Keratinocyte (primary cell): ENCODE measurements at regions not wholly inside any gene's neighbourhood (a gene's known extent, or its start where the extent isn't known, plus 50 kb on each side); places are given as distances from the start of the nearest gene placed in this dataset.

ENCODE experiments used
- DNase-seq: peaks from one replicate; pipeline ENCODE4 v3.0.0-alpha.2; 2011; ENCODE audit warnings: low read depth, missing footprints, low spot score
- FAIRE-seq: peaks from 2 replicates; lab custom pipeline; 2011; peaks lifted over from hg19 to GRCh38; lab: Jason Lieb, UNC
- H2AFZ ChIP-seq: 2 replicates; pipeline ENCODE4 v1.6.0; 2012; ENCODE audit warnings: low read length, control low read depth, inconsistent platforms; ENCODE audit not compliant: control insufficient read depth
- H3K27ac ChIP-seq: 2 replicates; pipeline ENCODE4 v1.5.1; 2011; ENCODE audit warnings: low read length; ENCODE audit not compliant: control insufficient read depth, insufficient read depth
- H3K27me3 ChIP-seq: 3 replicates; pipeline ENCODE4 v1.6.0; 2011; ENCODE audit warnings: low read length; ENCODE audit not compliant: control insufficient read depth, insufficient read depth; ENCODE audit errors: extremely low read depth
- H3K36me3 ChIP-seq, 2 experiments: 2 replicates in 1 of 2; 3 replicates in 1 of 2; pipeline ENCODE4 v1.5.1; 2011; ENCODE audit warnings: low read length in 2 of 2, mild to moderate bottlenecking in 1 of 2; ENCODE audit not compliant: control insufficient read depth in 2 of 2, insufficient read depth in 2 of 2; ENCODE audit errors: extremely low read depth in 1 of 2
- H3K4me1 ChIP-seq: 3 replicates; pipeline ENCODE4 v1.5.1; 2011; ENCODE audit warnings: low read length; ENCODE audit not compliant: control insufficient read depth, insufficient read depth; ENCODE audit errors: extremely low read depth
- H3K4me2 ChIP-seq: 3 replicates; pipeline ENCODE4 v1.6.0; 2011; ENCODE audit warnings: low read depth, low read length; ENCODE audit not compliant: control insufficient read depth, insufficient read depth; ENCODE audit errors: extremely low read depth
- H3K4me3 ChIP-seq, 3 experiments: fragments of 200-600 bp in 1 of 3; sonication (generic) in 1 of 3; 2 replicates in 2 of 3; 3 replicates in 1 of 3; pipeline ENCODE4 v1.5.1; 2011 to 2016; ENCODE audit warnings: low read length in 3 of 3, mild to moderate bottlenecking in 3 of 3, control low read depth in 2 of 3, inconsistent platforms in 1 of 3, low read depth in 1 of 3, mixed read lengths in 1 of 3, mixed run types in 1 of 3, moderate library complexity in 1 of 3; ENCODE audit not compliant: control insufficient read depth in 2 of 3, insufficient read depth in 2 of 3; ENCODE audit errors: extremely low read depth in 1 of 3
- H3K79me2 ChIP-seq: 2 replicates; pipeline ENCODE4 v1.6.0; 2012; ENCODE audit warnings: low read length; ENCODE audit not compliant: control insufficient read depth, insufficient read depth
- H3K9ac ChIP-seq: 3 replicates; pipeline ENCODE4 v1.6.0; 2011; ENCODE audit warnings: low read length; ENCODE audit not compliant: control insufficient read depth, insufficient read depth; ENCODE audit errors: extremely low read depth
- H3K9me1 ChIP-seq: 3 replicates; pipeline ENCODE4 v1.6.0; 2011; ENCODE audit warnings: low read length; ENCODE audit not compliant: control insufficient read depth, insufficient read depth; ENCODE audit errors: extremely low read depth
- H3K9me3 ChIP-seq: 2 replicates; pipeline ENCODE4 v1.5.1; 2012; ENCODE audit warnings: low read depth, low read length; ENCODE audit not compliant: control insufficient read depth
- H4K20me1 ChIP-seq: 3 replicates; pipeline ENCODE4 v1.6.0; 2011; ENCODE audit warnings: low read length; ENCODE audit not compliant: control insufficient read depth, insufficient read depth; ENCODE audit errors: extremely low read depth
- EZH2 ChIP-seq: IDR thresholded peaks from one replicate; pipeline ENCODE4 v1.6.1; 2012; ENCODE audit warnings: inconsistent platforms, mild to moderate bottlenecking, low read length, moderate library complexity
- dilution Hi-C: fragments of 300-500 bp; cut with MboI; formaldehyde crosslinking; loops from one replicate; pipeline ENCODE4 v1.7.0; 2020; ENCODE audit warnings: low sequenced_read_pairs; ENCODE audit not compliant: extremely low pct_ligation_motif_present
- TF ChIP-seq, protein P1 (sequence below), 3 experiments: IDR thresholded peaks in 1 of 3; conservative IDR thresholded peaks in 1 of 3; optimal IDR thresholded peaks in 1 of 3; 2 replicates in 2 of 3; 3 replicates in 1 of 3; pipeline versions ENCODE3 to v1.5.1; 2011; ENCODE audit warnings: low read length in 3 of 3, mild to moderate bottlenecking in 3 of 3, moderate library complexity in 2 of 3, control low read depth in 1 of 3, inconsistent platforms in 1 of 3; ENCODE audit not compliant: insufficient read depth in 2 of 3; ENCODE audit errors: extremely low read depth in 1 of 3

DNA sequence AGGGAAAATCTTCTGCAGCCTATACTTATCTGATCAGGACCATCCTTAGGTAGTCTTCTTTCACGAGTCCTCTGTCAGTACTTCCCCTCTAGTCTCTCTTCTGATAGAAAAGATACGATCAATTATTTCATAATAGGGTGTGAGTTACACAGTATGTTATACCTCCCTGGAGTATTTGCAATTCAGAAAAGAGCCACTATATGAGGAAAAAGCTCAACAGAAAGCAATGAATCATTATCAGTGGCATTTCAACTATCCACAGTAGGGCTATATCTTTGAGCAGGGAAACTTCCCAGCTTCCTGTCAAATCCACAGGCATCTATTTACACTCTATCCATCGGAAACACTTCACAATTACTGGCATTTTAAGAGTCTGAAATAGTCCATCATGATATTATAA lies 105.3 kb upstream of the ACVR2A start:
- no peaks in the 10 kb centered on the region for H3K79me2 ChIP-seq
- H2AFZ ChIP-seq, result no peak overlapping the region
- peaks cover 10% of the 10 kb centered on the region for H3K4me1 ChIP-seq
- H3K9ac ChIP-seq, result no peak overlapping the region
- no peaks in the 10 kb centered on the region for H3K27me3 ChIP-seq
- FAIRE-seq, result peak; percentile 55
- no peak for DNase-seq
- dilution Hi-C loops, result no loop called here
- H3K4me2 ChIP-seq, result no peak overlapping the region
- H3K9me1 ChIP-seq, result no peaks in the 10 kb centered on the region
- H3K27ac ChIP-seq, result no peak overlapping the region
- TF ChIP-seq, protein P1, sequence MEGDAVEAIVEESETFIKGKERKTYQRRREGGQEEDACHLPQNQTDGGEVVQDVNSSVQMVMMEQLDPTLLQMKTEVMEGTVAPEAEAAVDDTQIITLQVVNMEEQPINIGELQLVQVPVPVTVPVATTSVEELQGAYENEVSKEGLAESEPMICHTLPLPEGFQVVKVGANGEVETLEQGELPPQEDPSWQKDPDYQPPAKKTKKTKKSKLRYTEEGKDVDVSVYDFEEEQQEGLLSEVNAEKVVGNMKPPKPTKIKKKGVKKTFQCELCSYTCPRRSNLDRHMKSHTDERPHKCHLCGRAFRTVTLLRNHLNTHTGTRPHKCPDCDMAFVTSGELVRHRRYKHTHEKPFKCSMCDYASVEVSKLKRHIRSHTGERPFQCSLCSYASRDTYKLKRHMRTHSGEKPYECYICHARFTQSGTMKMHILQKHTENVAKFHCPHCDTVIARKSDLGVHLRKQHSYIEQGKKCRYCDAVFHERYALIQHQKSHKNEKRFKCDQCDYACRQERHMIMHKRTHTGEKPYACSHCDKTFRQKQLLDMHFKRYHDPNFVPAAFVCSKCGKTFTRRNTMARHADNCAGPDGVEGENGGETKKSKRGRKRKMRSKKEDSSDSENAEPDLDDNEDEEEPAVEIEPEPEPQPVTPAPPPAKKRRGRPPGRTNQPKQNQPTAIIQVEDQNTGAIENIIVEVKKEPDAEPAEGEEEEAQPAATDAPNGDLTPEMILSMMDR (optimal IDR thresholded peaks at IDR 0.05 in 1 of 3, IDR thresholded peaks at IDR 0.05 in 1 of 3, conservative IDR thresholded peaks at IDR 0.05 in 1 of 3; ENCODE audit: extremely low read depth in 1 of 3, insufficient read depth in 2 of 3, low read length in 3 of 3), result no peak
- TF ChIP-seq EZH2, result no peak
- H3K4me3 ChIP-seq, result no peak overlapping the region
- H3K9me3 ChIP-seq, result no peaks in the 10 kb centered on the region
- H4K20me1 ChIP-seq, result no peaks in the 10 kb centered on the region
- no peaks in the 10 kb centered on the region for H3K36me3 ChIP-seq

DNA sequence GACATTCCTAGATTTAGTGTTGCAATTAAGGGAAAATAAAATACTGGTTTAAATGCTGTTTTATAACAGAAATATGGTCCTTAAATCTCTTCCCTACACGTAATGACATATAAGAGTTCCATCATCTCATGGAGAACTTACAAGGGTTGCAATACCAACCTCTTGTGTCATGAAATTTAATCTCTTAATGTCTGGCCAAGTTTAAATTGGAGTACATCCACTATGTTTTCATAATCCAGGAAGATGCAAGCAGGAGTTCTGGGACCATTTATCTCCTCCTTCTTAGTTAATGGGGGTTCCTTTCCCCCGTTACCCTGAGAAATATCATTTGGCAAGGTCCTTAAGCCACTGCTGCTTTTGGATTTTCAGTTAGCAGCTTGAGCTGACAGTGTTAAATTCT lies 126.0 kb upstream of the ACVR2A start:
- no peaks in the 10 kb centered on the region for H3K4me1 ChIP-seq
- H3K4me2 ChIP-seq, result no peak overlapping the region
- no peaks in the 10 kb centered on the region for H3K9me1 ChIP-seq
- no peak overlapping the region for H2AFZ ChIP-seq
- no peaks in the 10 kb centered on the region for H3K9me3 ChIP-seq
- TF ChIP-seq, protein P1 (optimal IDR thresholded peaks at IDR 0.05 in 1 of 3, IDR thresholded peaks at IDR 0.05 in 1 of 3, conservative IDR thresholded peaks at IDR 0.05 in 1 of 3; ENCODE audit: extremely low read depth in 1 of 3, insufficient read depth in 2 of 3, low read length in 3 of 3), result no peak
- TF ChIP-seq EZH2, result no peak
- H3K27me3 ChIP-seq, result no peaks in the 10 kb centered on the region
- no peak overlapping the region for H3K9ac ChIP-seq
- H3K79me2 ChIP-seq, result no peaks in the 10 kb centered on the region
- no peaks in the 10 kb centered on the region for H4K20me1 ChIP-seq
- dilution Hi-C loops, result no loop called here
- no peak overlapping the region for H3K4me3 ChIP-seq
- DNase-seq (no peak), FAIRE-seq (no peak)
- H3K36me3 ChIP-seq, result no peaks in the 10 kb centered on the region
- H3K27ac ChIP-seq, result no peak overlapping the region
